ENCODE measurements at regions not wholly inside any gene's neighbourhood (a gene's known extent, or its start where the extent isn't known, plus 50 kb on each side); places are given as distances from the start of the nearest gene placed in this dataset.

DNA sequence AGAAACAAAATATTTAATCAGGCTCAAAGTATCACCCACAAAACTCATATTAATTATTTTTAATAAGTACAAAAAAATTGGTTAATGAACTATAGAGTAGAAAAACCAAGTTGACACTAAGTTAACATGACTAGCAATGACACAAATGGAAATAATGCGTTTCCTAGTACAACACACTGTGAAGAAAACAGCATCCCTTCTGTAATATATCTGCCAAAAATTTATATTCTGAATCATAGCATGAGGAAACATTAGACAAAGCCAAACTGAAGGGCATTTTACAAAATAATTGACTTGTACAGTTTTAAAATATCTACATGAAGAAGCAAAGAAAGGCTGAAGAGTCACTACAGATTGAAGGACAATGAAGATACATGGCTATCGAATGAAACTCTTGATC is 477.6 kb upstream of the INTU start:
- Histone ChIP-seq H2AFZ (ENCODE audit: low read length) (no peak overlapping the region), H3F3A (ENCODE audit: insufficient read depth, low read length) (no peaks in the 10 kb centered on the region), H3K36me3 (replicated peaks; ENCODE audit: insufficient read depth, low read length) (no peaks in the 10 kb centered on the region), H3K79me2 (ENCODE audit: low read length) (no peaks in the 10 kb centered on the region), H3K27ac (ENCODE audit: low read length) (no peak overlapping the region), H3K27me3 (replicated peaks; ENCODE audit: insufficient read depth, low read length) (no peaks in the 10 kb centered on the region), H3K9me3 (replicated peaks; ENCODE audit: insufficient read depth, low read length) (no peaks in the 10 kb centered on the region), H3K4me1 (ENCODE audit: low read length) (no peaks in the 10 kb centered on the region), H3K9me2 (replicated peaks; ENCODE audit: insufficient read depth, low read length) (no peaks in the 10 kb centered on the region), H3K4me3 (ENCODE audit: low read length) (no peak overlapping the region), H3K4me2 (ENCODE audit: low read depth, low read length) (no peak overlapping the region), H3K9ac (ENCODE audit: low read length) (no peak overlapping the region), H4K20me1 (ENCODE audit: insufficient read depth, low read length) (no peaks in the 10 kb centered on the region)
- TF ChIP-seq EZH2 (optimal IDR thresholded peaks at IDR 0.05; ENCODE audit: low read depth, low read length) (no peak), EZH2phosphoT487 (IDR thresholded peaks at IDR 0.05; ENCODE audit: low read length) (no peak)
- TF ChIP-seq, protein P1, sequence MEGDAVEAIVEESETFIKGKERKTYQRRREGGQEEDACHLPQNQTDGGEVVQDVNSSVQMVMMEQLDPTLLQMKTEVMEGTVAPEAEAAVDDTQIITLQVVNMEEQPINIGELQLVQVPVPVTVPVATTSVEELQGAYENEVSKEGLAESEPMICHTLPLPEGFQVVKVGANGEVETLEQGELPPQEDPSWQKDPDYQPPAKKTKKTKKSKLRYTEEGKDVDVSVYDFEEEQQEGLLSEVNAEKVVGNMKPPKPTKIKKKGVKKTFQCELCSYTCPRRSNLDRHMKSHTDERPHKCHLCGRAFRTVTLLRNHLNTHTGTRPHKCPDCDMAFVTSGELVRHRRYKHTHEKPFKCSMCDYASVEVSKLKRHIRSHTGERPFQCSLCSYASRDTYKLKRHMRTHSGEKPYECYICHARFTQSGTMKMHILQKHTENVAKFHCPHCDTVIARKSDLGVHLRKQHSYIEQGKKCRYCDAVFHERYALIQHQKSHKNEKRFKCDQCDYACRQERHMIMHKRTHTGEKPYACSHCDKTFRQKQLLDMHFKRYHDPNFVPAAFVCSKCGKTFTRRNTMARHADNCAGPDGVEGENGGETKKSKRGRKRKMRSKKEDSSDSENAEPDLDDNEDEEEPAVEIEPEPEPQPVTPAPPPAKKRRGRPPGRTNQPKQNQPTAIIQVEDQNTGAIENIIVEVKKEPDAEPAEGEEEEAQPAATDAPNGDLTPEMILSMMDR (IDR thresholded peaks at IDR 0.05; ENCODE audit: low read length), result no peak
- DNase-seq, result no peak

DNA sequence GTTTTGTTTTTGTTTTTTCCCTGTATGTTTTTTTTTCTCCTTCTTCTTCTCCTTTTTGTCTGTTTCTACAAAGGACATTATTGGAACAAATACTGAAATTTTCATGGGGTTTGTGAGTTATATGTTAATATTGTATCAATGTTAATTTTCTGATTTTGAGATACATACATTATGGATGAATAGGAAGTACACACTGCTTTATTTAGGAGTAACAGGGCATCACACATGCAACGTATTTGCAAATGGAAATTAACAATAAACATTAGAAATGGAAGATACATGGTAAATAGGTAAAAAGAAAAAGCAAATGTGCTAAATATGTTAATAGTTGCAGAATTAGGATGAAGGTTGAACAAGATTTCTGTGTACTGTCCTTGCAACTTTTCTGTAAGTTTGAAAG is 477.2 kb upstream of the INTU start:
- no peaks in the 10 kb centered on the region for H3K9me3 ChIP-seq (replicated peaks; ENCODE audit: insufficient read depth, low read length)
- no peak overlapping the region for H2AFZ ChIP-seq (ENCODE audit: low read length)
- no peak overlapping the region for H3K4me2 ChIP-seq (ENCODE audit: low read depth, low read length)
- H3K4me1 ChIP-seq (ENCODE audit: low read length), result no peaks in the 10 kb centered on the region
- no peaks in the 10 kb centered on the region for H4K20me1 ChIP-seq (ENCODE audit: insufficient read depth, low read length)
- TF ChIP-seq, protein P1 (IDR thresholded peaks at IDR 0.05; ENCODE audit: low read length), result no peak
- TF ChIP-seq EZH2 (optimal IDR thresholded peaks at IDR 0.05; ENCODE audit: low read depth, low read length) (no peak), EZH2phosphoT487 (IDR thresholded peaks at IDR 0.05; ENCODE audit: low read length) (no peak)
- no peaks in the 10 kb centered on the region for H3K9me2 ChIP-seq (replicated peaks; ENCODE audit: insufficient read depth, low read length)
- no peaks in the 10 kb centered on the region for H3F3A ChIP-seq (ENCODE audit: insufficient read depth, low read length)
- no peaks in the 10 kb centered on the region for H3K36me3 ChIP-seq (replicated peaks; ENCODE audit: insufficient read depth, low read length)
- H3K27me3 ChIP-seq (replicated peaks; ENCODE audit: insufficient read depth, low read length), result no peaks in the 10 kb centered on the region
- no peak for DNase-seq
- H3K9ac ChIP-seq (ENCODE audit: low read length), result no peak overlapping the region
- H3K79me2 ChIP-seq (ENCODE audit: low read length), result no peaks in the 10 kb centered on the region
- H3K27ac ChIP-seq (ENCODE audit: low read length), result no peak overlapping the region
- H3K4me3 ChIP-seq (ENCODE audit: low read length), result no peak overlapping the region

DNA sequence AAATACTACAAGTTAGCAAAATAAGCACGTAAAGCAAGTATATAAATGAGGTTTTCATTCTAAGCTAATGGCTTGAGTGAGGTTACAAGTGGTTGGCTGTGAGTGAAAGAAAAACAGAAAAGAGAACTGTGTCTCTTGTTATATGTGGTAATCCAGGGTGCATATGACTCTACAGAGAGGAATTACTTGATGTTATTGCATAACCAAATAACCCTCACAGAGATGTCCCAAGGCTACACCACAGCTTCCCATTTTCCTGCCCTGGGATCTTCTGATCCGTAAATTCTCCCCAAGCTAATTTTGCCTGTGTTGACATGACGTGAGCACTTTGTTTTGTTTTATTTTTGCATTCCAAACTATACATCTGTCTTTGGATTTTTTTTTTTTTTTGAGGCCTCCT is 470.0 kb upstream of the INTU start:
- Histone ChIP-seq H3K9me2 (replicated peaks; ENCODE audit: insufficient read depth, low read length) (no peaks in the 10 kb centered on the region), H3K4me1 (ENCODE audit: low read length) (peaks cover 5% of the 10 kb centered on the region; the same call in 1 of the 2 replicates), H3F3A (ENCODE audit: insufficient read depth, low read length) (no peaks in the 10 kb centered on the region), H3K36me3 (replicated peaks; ENCODE audit: insufficient read depth, low read length) (no peaks in the 10 kb centered on the region), H2AFZ (ENCODE audit: low read length) (no peak overlapping the region), H3K79me2 (ENCODE audit: low read length) (no peaks in the 10 kb centered on the region), H3K9ac (ENCODE audit: low read length) (no peak overlapping the region), H3K27me3 (replicated peaks; ENCODE audit: insufficient read depth, low read length) (no peaks in the 10 kb centered on the region), H3K4me3 (ENCODE audit: low read length) (no peak overlapping the region), H3K4me2 (ENCODE audit: low read depth, low read length) (no peak overlapping the region), H3K9me3 (replicated peaks; ENCODE audit: insufficient read depth, low read length) (no peaks in the 10 kb centered on the region), H3K27ac (ENCODE audit: low read length) (no peak overlapping the region), H4K20me1 (ENCODE audit: insufficient read depth, low read length) (no peaks in the 10 kb centered on the region)
- TF ChIP-seq EZH2 (optimal IDR thresholded peaks at IDR 0.05; ENCODE audit: low read depth, low read length) (no peak), EZH2phosphoT487 (IDR thresholded peaks at IDR 0.05; ENCODE audit: low read length) (no peak)
- TF ChIP-seq, protein P1 (IDR thresholded peaks at IDR 0.05; ENCODE audit: low read length), result no peak
- DNase-seq, result no peak
